ENCODE measurements at regions not wholly inside any gene's neighbourhood (a gene's known extent, or its start where the extent isn't known, plus 50 kb on each side); places are given as distances from the start of the nearest gene placed in this dataset.

DNA sequence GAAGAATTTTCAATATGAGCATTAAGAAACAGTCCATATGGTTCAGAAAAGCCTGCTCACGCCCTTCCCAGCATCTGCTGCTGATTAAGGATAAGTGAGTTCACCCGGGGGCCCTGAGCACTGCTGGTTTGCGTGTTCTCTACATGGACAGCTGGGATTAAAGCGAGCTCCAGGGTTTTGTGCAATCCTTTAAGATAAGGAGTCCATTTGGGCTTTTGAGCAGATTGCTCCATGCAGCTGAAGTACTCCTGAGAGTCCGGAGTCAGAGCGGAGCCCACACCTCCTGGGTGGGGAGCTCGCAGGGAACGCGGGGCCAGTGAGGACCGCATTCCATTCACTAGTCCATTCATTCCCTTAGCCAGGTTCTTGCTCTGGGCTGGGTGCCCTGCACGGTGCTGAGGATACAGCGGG, 149.3 kb upstream of the COL5A1 start:
- BruUV-seq (replicated peaks), result no TSS peak
- CTCF ChIA-PET, result no interaction called here
- Histone ChIP-seq H3K27ac (ENCODE audit: low read depth, low read length, poor library complexity, severe bottlenecking) (no peak overlapping the region), H3K4me1 (ENCODE audit: insufficient read depth, low read length, poor library complexity, severe bottlenecking) (peaks cover 17% of the 10 kb centered on the region), H3K9me3 (ENCODE audit: low read depth, low read length, poor library complexity, severe bottlenecking) (no peaks in the 10 kb centered on the region), H3K36me3 (ENCODE audit: insufficient read depth, low read length, poor library complexity, severe bottlenecking) (no peaks in the 10 kb centered on the region), H3K4me3 (ENCODE audit: low read depth, low read length, poor library complexity, severe bottlenecking) (no peak overlapping the region), H3K27me3 (replicated peaks; ENCODE audit: insufficient read depth, low read depth, low read length, poor library complexity) (no peaks in the 10 kb centered on the region)
- no peak for TF ChIP-seq EZH2 (IDR thresholded peaks at IDR 0.05; ENCODE audit: borderline replicate concordance, low read depth, low read length, poor library complexity, severe bottlenecking)
- TF ChIP-seq, protein P1, sequence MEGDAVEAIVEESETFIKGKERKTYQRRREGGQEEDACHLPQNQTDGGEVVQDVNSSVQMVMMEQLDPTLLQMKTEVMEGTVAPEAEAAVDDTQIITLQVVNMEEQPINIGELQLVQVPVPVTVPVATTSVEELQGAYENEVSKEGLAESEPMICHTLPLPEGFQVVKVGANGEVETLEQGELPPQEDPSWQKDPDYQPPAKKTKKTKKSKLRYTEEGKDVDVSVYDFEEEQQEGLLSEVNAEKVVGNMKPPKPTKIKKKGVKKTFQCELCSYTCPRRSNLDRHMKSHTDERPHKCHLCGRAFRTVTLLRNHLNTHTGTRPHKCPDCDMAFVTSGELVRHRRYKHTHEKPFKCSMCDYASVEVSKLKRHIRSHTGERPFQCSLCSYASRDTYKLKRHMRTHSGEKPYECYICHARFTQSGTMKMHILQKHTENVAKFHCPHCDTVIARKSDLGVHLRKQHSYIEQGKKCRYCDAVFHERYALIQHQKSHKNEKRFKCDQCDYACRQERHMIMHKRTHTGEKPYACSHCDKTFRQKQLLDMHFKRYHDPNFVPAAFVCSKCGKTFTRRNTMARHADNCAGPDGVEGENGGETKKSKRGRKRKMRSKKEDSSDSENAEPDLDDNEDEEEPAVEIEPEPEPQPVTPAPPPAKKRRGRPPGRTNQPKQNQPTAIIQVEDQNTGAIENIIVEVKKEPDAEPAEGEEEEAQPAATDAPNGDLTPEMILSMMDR (conservative IDR thresholded peaks at IDR 0.05; ENCODE audit: low read depth, low read length), result no peak
- intact Hi-C loops (cut with micrococcal nuclease; ENCODE audit: unreplicated experiment), result no loop called here
- POLR2A ChIA-PET (ENCODE audit: low non-redundant PET), result no interaction called here
- DNase-seq (ENCODE audit: low spot score), result peak; percentile 50

DNA sequence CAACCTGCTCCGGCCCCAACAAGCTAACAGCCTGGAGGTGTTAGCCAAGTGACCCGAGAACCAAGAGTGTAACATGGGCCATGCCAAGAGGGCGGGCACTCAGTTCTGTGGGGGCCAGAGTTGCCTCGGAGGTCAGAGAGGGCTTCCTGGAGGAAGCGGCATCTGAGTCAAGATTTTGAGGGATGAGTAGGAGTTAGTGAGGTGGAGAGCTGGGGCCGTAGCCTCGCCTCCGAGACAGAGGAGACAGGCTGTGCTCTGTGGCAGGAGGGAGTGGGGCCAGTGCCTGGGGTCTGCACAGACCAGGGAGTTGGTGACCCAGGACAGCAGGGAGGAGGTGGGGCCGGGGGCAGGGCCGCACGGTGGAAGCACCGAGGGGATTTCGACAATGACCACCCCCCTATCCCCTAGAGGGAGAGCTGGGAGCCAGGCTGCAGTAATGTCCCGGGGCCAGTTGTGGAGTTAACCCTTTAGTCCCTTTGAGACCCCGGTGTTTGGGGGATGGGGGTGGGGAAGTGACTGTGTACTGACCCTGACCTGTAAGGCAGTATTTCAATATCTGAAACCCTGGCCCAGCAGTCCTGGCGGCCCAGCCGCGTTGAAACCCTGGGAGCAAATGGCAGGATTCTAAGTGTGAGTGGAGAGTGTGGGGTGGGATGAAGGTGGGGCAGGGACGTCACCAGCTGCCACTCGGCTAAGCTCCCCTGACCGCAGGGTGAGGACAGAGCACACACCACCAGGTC, 148.7 kb upstream of the COL5A1 start:
- Histone ChIP-seq H3K4me3 (ENCODE audit: low read depth, low read length, poor library complexity, severe bottlenecking) (no peak overlapping the region), H3K27ac (ENCODE audit: low read depth, low read length, poor library complexity, severe bottlenecking) (no peak overlapping the region), H3K27me3 (replicated peaks; ENCODE audit: insufficient read depth, low read depth, low read length, poor library complexity) (no peaks in the 10 kb centered on the region), H3K36me3 (ENCODE audit: insufficient read depth, low read length, poor library complexity, severe bottlenecking) (no peaks in the 10 kb centered on the region), H3K9me3 (ENCODE audit: low read depth, low read length, poor library complexity, severe bottlenecking) (no peaks in the 10 kb centered on the region), H3K4me1 (ENCODE audit: insufficient read depth, low read length, poor library complexity, severe bottlenecking) (peaks cover 11% of the 10 kb centered on the region)
- intact Hi-C loops (cut with micrococcal nuclease; ENCODE audit: unreplicated experiment), result no loop called here
- ChIA-PET CTCF (no interaction called here), POLR2A (ENCODE audit: low non-redundant PET) (interaction anchor here (0.5 kb wide), 1 partner anchor 345 kb away, joined by 3 read pairs; no protein-coding TSS in a partner anchor)
- no peak for DNase-seq (ENCODE audit: low spot score)
- no TSS peak for BruUV-seq (replicated peaks)
- TF ChIP-seq, protein P1 (conservative IDR thresholded peaks at IDR 0.05; ENCODE audit: low read depth, low read length), result no peak
- no peak for TF ChIP-seq EZH2 (IDR thresholded peaks at IDR 0.05; ENCODE audit: borderline replicate concordance, low read depth, low read length, poor library complexity, severe bottlenecking)

DNA sequence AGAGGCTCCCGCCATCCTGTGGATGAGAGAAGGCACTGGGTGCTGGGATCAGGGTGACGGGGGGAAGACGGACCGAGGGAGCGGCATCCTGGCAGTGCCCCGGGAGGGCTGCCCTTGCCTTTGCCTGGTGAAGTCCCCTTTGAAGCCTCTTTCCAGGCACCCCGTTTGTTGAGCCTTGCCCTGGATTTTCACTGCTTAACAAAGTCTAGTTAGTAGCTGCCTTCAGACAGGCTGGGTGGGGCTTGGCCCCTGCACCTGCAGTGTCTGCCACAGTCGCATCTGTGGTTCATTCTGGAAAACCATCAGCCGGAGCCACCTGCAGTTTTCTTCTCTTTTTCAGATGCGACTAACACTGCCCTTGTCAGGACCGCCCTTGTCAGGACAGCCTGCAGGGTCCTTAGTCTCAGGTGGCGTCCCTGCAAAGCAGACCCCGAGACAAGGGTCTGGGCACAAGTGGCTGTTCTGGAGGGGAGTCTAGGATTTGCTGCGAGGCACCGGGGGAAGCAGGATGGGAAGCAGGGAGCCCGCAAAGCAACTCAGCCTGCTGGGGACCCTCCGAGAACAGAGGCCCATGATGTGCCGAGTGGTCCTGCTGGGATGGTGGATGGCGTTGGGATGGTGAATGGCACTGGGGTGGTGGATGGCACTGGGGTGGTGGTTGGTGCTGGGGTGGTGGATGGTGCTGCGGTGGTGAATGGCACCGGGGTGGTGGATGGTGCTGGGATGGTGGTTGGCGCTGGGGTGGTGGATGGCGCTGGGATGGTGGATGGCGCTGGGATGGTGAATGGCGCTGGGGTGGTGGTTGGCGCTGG, 147.9 kb upstream of the COL5A1 start:
- TF ChIP-seq, protein P1 (conservative IDR thresholded peaks at IDR 0.05; ENCODE audit: low read depth, low read length), result no peak
- TF ChIP-seq EZH2 (IDR thresholded peaks at IDR 0.05; ENCODE audit: borderline replicate concordance, low read depth, low read length, poor library complexity, severe bottlenecking), result no peak
- H3K27me3 ChIP-seq (replicated peaks; ENCODE audit: insufficient read depth, low read depth, low read length, poor library complexity), result no peaks in the 10 kb centered on the region
- no peaks in the 10 kb centered on the region for H3K36me3 ChIP-seq (ENCODE audit: insufficient read depth, low read length, poor library complexity, severe bottlenecking)
- no peak overlapping the region for H3K27ac ChIP-seq (ENCODE audit: low read depth, low read length, poor library complexity, severe bottlenecking)
- intact Hi-C loops (cut with micrococcal nuclease; ENCODE audit: unreplicated experiment), result no loop called here
- H3K9me3 ChIP-seq (ENCODE audit: low read depth, low read length, poor library complexity, severe bottlenecking), result no peaks in the 10 kb centered on the region
- H3K4me3 ChIP-seq (ENCODE audit: low read depth, low read length, poor library complexity, severe bottlenecking), result no peak overlapping the region
- peaks cover 5% of the 10 kb centered on the region for H3K4me1 ChIP-seq (ENCODE audit: insufficient read depth, low read length, poor library complexity, severe bottlenecking)
- no TSS peak for BruUV-seq (replicated peaks)
- POLR2A ChIA-PET (ENCODE audit: low non-redundant PET), result no interaction called here
- DNase-seq (ENCODE audit: low spot score), result no peak
- CTCF ChIA-PET, result no interaction called here
